ENCODE measurements at regions not wholly inside any gene's neighbourhood (a gene's known extent, or its start where the extent isn't known, plus 50 kb on each side); places are given as distances from the start of the nearest gene placed in this dataset.

- no peak for TF ChIP-seq POLR2A (IDR thresholded peaks at IDR 0.05; ENCODE audit: extremely low read depth, insufficient read length)
- TF ChIP-seq CTCF (IDR thresholded peaks at IDR 0.05; ENCODE audit: low read depth, low read length), result no peak
- TF ChIP-seq MAX (IDR thresholded peaks at IDR 0.05; ENCODE audit: low read depth, low read length), result no peak
- no peak for TF ChIP-seq MYC (IDR thresholded peaks at IDR 0.05; ENCODE audit: low read depth, low read length)
Measured at GRCh38 chr17:53466733-53467132, 356.0 kb upstream of the KIF2B start.
